HepG2 (cell line): ENCODE measurements at regions not wholly inside any gene's neighbourhood (a gene's known extent, or its start where the extent isn't known, plus 50 kb on each side); places are given as distances from the start of the nearest gene placed in this dataset.

ENCODE experiments used
- AHR ChIP-seq: IDR thresholded peaks from 2 replicates; pipeline ENCODE4 v1.6.1; 2018; ENCODE audit warnings: missing genetic modification reagents, missing compliant biosample characterization
- BRCA1 ChIP-seq: sonication (generic); formaldehyde crosslinking; IDR thresholded peaks from 2 replicates; pipeline ENCODE4 v1.4.0; 2020; ENCODE audit warnings: missing genetic modification reagents
- CBX1 ChIP-seq: IDR thresholded peaks from one replicate; pipeline ENCODE4 v1.6.1; 2016; ENCODE audit warnings: antibody characterized with exemption, low read depth
- GATAD2A ChIP-seq: IDR thresholded peaks from 2 replicates; pipeline ENCODE4 v1.6.1; 2016
- KDM5B ChIP-seq: sonication (generic); formaldehyde crosslinking; IDR thresholded peaks from 2 replicates; pipeline ENCODE4 v1.4.0; 2020; ENCODE audit warnings: missing genetic modification reagents, mild to moderate bottlenecking, borderline replicate concordance
- NFE2 ChIP-seq: sonication (generic); formaldehyde crosslinking; IDR thresholded peaks from 2 replicates; pipeline ENCODE4 v1.4.0; 2020; ENCODE audit warnings: missing genetic modification reagents
- PAF1 ChIP-seq: IDR thresholded peaks from 2 replicates; pipeline ENCODE4 v1.6.1; 2016; ENCODE audit warnings: missing genetic modification reagents, missing compliant biosample characterization
- PCBP1 ChIP-seq: fragments of 200-400 bp; formaldehyde crosslinking; IDR thresholded peaks from 2 replicates; pipeline ENCODE4 v1.6.1; 2017; ENCODE audit warnings: mild to moderate bottlenecking, low read depth, low read length, borderline replicate concordance
- REPIN1 ChIP-seq: sonication (generic); formaldehyde crosslinking; IDR thresholded peaks from 2 replicates; pipeline ENCODE4 v1.8.0; 2022; ENCODE audit warnings: missing genetic modification reagents, low read depth, mild to moderate bottlenecking, borderline replicate concordance
- SP1 ChIP-seq, 2 experiments: fragments of 450-650 bp in 1 of 2; sonication (generic) in 1 of 2; formaldehyde crosslinking in 1 of 2; IDR thresholded peaks; 2 replicates each; pipeline versions ENCODE4 v1.4.0 to v1.6.1; 2016 to 2020; ENCODE audit warnings: missing genetic modification reagents in 1 of 2
- SRSF4 ChIP-seq: fragments of 200-400 bp; formaldehyde crosslinking; IDR thresholded peaks from one replicate; pipeline ENCODE4 v1.6.1; 2018; ENCODE audit warnings: mild to moderate bottlenecking, low read depth, low read length, moderate library complexity; ENCODE audit not compliant: poor library complexity, severe bottlenecking
- STAT5B ChIP-seq: sonication (generic); formaldehyde crosslinking; IDR thresholded peaks from 2 replicates; pipeline ENCODE4 v1.4.0; 2020; ENCODE audit warnings: missing genetic modification reagents
- ZC3H13 ChIP-seq: sonication (generic); formaldehyde crosslinking; IDR thresholded peaks from 2 replicates; pipeline ENCODE4 v1.8.1; 2023; ENCODE audit warnings: mild to moderate bottlenecking, missing genetic modification reagents, moderate library complexity
- ZC3H4 ChIP-seq: sonication (generic); formaldehyde crosslinking; IDR thresholded peaks from 2 replicates; pipeline ENCODE4 v1.4.0; 2020; ENCODE audit warnings: missing genetic modification reagents, borderline replicate concordance
- ZNF256 ChIP-seq: sonication (generic); formaldehyde crosslinking; conservative IDR thresholded peaks from 2 replicates; pipeline ENCODE4 v1.4.0; 2020; ENCODE audit warnings: missing genetic modification reagents
- ZNF501 ChIP-seq: sonication (generic); formaldehyde crosslinking; IDR thresholded peaks from 2 replicates; pipeline ENCODE4 v1.5.1; 2020; ENCODE audit warnings: mild to moderate bottlenecking, moderate library complexity, missing genetic modification reagents
- ZNF619 ChIP-seq: sonication (generic); formaldehyde crosslinking; IDR thresholded peaks from 2 replicates; pipeline ENCODE4 v1.4.0; 2020; ENCODE audit warnings: mild to moderate bottlenecking, missing genetic modification reagents
- ZNF652 ChIP-seq: IDR thresholded peaks from 2 replicates; pipeline ENCODE4 v1.6.1; 2016; ENCODE audit warnings: low read depth, borderline replicate concordance
- ZNF781 ChIP-seq: sonication (generic); formaldehyde crosslinking; IDR thresholded peaks from 2 replicates; pipeline ENCODE4 v1.5.1; 2020; ENCODE audit warnings: borderline replicate concordance, mild to moderate bottlenecking, missing genetic modification reagents; ENCODE audit errors: not compliant biosample characterization
- TF ChIP-seq, protein P1 (sequence below): sonication (generic); formaldehyde crosslinking; conservative IDR thresholded peaks from 2 replicates; pipeline ENCODE4 v1.4.0; 2020; ENCODE audit warnings: missing genetic modification reagents
- TF ChIP-seq, protein P2 (sequence below): sonication (generic); formaldehyde crosslinking; IDR thresholded peaks from 2 replicates; pipeline ENCODE4 v1.5.0; 2020; ENCODE audit warnings: mild to moderate bottlenecking, missing genetic modification reagents
- TF ChIP-seq, protein P3 (sequence below): sonication (generic); formaldehyde crosslinking; conservative IDR thresholded peaks from 2 replicates; pipeline ENCODE4 v1.8.1; 2023; ENCODE audit warnings: missing genetic modification reagents
- TF ChIP-seq, protein P4 (sequence below): sonication (generic); formaldehyde crosslinking; IDR thresholded peaks from 2 replicates; pipeline ENCODE4 v1.9.0; 2021; ENCODE audit warnings: missing genetic modification reagents, borderline replicate concordance
- TF ChIP-seq, protein P5 (sequence below): sonication (generic); formaldehyde crosslinking; IDR thresholded peaks from 2 replicates; pipeline ENCODE4 v1.8.0; 2022; ENCODE audit warnings: mild to moderate bottlenecking, missing genetic modification reagents, moderate library complexity

DNA sequence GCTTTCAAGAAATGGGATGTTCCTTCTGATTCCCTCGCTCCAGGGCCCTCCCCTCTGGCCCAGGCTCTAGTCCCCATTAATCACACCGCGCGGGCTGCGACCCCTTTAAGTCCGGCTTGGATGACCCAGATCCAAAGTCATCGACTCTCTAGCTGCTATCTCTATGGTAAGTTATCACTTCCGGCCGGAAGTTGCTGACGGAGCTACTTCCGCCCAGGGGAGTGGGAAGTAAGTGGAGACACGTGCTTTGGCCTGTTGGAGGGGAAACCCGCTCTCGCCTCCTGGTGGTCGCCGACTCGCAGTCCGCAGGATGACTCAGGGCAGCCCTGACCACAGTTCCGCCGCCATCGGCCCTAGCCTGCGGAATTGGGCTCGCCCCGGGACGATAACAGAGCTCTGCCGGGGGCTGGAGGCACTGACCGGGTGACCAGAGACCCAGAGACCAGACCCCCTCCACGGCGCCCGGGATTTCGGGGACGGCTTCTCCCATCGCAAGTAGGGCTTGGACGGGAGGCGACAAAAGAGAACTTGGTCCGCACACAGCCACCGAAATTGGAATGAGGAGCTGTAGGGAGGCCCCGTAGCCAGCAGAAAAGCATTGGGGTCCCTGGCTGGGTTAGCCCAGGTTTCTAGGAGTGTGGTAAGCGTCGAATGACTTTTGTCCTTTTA, 52.2 kb upstream of the SEC14L1 start (continued):
- TF ChIP-seq ZNF256 (CRISPR knock-in tag): peak; percentile 93
- TF ChIP-seq, protein P1, sequence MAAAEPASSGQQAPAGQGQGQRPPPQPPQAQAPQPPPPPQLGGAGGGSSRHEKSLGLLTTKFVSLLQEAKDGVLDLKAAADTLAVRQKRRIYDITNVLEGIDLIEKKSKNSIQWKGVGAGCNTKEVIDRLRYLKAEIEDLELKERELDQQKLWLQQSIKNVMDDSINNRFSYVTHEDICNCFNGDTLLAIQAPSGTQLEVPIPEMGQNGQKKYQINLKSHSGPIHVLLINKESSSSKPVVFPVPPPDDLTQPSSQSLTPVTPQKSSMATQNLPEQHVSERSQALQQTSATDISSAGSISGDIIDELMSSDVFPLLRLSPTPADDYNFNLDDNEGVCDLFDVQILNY: no peak; the same call in 1 of the 2 replicates
- TF ChIP-seq, protein P2, sequence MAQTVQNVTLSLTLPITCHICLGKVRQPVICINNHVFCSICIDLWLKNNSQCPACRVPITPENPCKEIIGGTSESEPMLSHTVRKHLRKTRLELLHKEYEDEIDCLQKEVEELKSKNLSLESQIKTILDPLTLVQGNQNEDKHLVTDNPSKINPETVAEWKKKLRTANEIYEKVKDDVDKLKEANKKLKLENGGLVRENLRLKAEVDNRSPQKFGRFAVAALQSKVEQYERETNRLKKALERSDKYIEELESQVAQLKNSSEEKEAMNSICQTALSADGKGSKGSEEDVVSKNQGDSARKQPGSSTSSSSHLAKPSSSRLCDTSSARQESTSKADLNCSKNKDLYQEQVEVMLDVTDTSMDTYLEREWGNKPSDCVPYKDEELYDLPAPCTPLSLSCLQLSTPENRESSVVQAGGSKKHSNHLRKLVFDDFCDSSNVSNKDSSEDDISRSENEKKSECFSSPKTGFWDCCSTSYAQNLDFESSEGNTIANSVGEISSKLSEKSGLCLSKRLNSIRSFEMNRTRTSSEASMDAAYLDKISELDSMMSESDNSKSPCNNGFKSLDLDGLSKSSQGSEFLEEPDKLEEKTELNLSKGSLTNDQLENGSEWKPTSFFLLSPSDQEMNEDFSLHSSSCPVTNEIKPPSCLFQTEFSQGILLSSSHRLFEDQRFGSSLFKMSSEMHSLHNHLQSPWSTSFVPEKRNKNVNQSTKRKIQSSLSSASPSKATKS (CRISPR knock-in tag): 0 out of 2 replicates have a peak, but pooled peaks have one; percentile 40
- peak; percentile 73; the same call in 1 of the 2 replicates for TF ChIP-seq STAT5B (CRISPR knock-in tag)
- peak; percentile 65 for TF ChIP-seq ZNF652 (CRISPR knock-in tag)
- peak; percentile 27; the same call in 1 of the 2 replicates for TF ChIP-seq BRCA1 (CRISPR knock-in tag)
- TF ChIP-seq NFE2 (CRISPR knock-in tag): peak; percentile 77; the same call in 1 of the 2 replicates
- peak; percentile 99 for TF ChIP-seq ZNF501 (CRISPR knock-in tag)
- peak; percentile 94 for TF ChIP-seq AHR
- TF ChIP-seq ZC3H4 (CRISPR knock-in tag): peak; percentile 76; the same call in 1 of the 2 replicates
- TF ChIP-seq PAF1 (CRISPR knock-in tag): no peak
- TF ChIP-seq SRSF4: no peak
- TF ChIP-seq, protein P3, sequence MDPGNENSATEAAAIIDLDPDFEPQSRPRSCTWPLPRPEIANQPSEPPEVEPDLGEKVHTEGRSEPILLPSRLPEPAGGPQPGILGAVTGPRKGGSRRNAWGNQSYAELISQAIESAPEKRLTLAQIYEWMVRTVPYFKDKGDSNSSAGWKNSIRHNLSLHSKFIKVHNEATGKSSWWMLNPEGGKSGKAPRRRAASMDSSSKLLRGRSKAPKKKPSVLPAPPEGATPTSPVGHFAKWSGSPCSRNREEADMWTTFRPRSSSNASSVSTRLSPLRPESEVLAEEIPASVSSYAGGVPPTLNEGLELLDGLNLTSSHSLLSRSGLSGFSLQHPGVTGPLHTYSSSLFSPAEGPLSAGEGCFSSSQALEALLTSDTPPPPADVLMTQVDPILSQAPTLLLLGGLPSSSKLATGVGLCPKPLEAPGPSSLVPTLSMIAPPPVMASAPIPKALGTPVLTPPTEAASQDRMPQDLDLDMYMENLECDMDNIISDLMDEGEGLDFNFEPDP (CRISPR knock-in tag): no peak
- TF ChIP-seq GATAD2A (CRISPR knock-in tag): peak; percentile 93
- TF ChIP-seq ZNF619: peak; percentile 91; the same call in 1 of the 2 replicates
- TF ChIP-seq REPIN1 (CRISPR knock-in tag): peak; percentile 94
- peak; percentile 98 for TF ChIP-seq ZNF781 (CRISPR knock-in tag)
- peak; percentile 99 for TF ChIP-seq KDM5B (CRISPR knock-in tag)
- TF ChIP-seq, protein P4, sequence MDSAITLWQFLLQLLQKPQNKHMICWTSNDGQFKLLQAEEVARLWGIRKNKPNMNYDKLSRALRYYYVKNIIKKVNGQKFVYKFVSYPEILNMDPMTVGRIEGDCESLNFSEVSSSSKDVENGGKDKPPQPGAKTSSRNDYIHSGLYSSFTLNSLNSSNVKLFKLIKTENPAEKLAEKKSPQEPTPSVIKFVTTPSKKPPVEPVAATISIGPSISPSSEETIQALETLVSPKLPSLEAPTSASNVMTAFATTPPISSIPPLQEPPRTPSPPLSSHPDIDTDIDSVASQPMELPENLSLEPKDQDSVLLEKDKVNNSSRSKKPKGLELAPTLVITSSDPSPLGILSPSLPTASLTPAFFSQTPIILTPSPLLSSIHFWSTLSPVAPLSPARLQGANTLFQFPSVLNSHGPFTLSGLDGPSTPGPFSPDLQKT (CRISPR knock-in tag): peak; percentile 97; the same call in 1 of the 2 replicates
- no peak; the same call in 1 of the 2 replicates for TF ChIP-seq ZC3H13
- peak; percentile 66; the same call in 1 of the 2 replicates for TF ChIP-seq PCBP1
- TF ChIP-seq CBX1: peak; percentile 96
- no peak for TF ChIP-seq SP1 (IDR thresholded peaks at IDR 0.05)
- peak; percentile 78 for TF ChIP-seq SP1 (CRISPR knock-in tag; IDR thresholded peaks at IDR 0.05)
- TF ChIP-seq, protein P5, sequence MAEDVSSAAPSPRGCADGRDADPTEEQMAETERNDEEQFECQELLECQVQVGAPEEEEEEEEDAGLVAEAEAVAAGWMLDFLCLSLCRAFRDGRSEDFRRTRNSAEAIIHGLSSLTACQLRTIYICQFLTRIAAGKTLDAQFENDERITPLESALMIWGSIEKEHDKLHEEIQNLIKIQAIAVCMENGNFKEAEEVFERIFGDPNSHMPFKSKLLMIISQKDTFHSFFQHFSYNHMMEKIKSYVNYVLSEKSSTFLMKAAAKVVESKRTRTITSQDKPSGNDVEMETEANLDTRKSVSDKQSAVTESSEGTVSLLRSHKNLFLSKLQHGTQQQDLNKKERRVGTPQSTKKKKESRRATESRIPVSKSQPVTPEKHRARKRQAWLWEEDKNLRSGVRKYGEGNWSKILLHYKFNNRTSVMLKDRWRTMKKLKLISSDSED (CRISPR knock-in tag): no peak
